Left lung (tissue), 4 donors: ENCODE measurements at regions not wholly inside any gene's neighbourhood (a gene's known extent, or its start where the extent isn't known, plus 50 kb on each side); places are given as distances from the start of the nearest gene placed in this dataset.
A peak's percentile ranks its signal among the peaks of the same experiment; 100 is the strongest.

Experiments
- ATAC-seq: fragments of 200-7000 bp; cut with Tn5 transposase; one replicate; pipeline ENCODE4 v1.9.1; 2020; ENCODE audit warnings: moderate library complexity
- DNase-seq, 4 donors: peaks; one replicate each; pipeline ENCODE4 v3.0.0-alpha.2; 2013 to 2020
- H3K27ac ChIP-seq, 2 donors: fragments of 200-600 bp; sonication (generic) in 1 of 2; one replicate each; pipeline versions ENCODE4 v1.5.0 to v1.8.0; 2020 to 2021
- H3K27me3 ChIP-seq, 2 donors: fragments of 200-600 bp; sonication (generic) in 1 of 2; one replicate each; pipeline versions ENCODE4 v1.5.0 to v1.8.0; 2020 to 2021
- H3K36me3 ChIP-seq, 2 donors: fragments of 200-600 bp; sonication (generic) in 1 of 2; one replicate each; pipeline versions ENCODE4 v1.5.0 to v1.8.0; 2020 to 2021
- H3K4me1 ChIP-seq, 2 donors: fragments of 200-600 bp; one replicate each; pipeline ENCODE4 v1.8.0; 2021
- H3K4me3 ChIP-seq, 2 donors: fragments of 200-600 bp; sonication (generic) in 1 of 2; one replicate each; pipeline versions ENCODE4 v1.5.0 to v1.8.0; 2020 to 2021; ENCODE audit warnings: mild to moderate bottlenecking in 1 of 2
- H3K9me3 ChIP-seq, 2 donors: fragments of 200-600 bp; sonication (generic) in 1 of 2; one replicate each; pipeline versions ENCODE4 v1.5.0 to v1.8.0; 2020 to 2021
- CTCF ChIP-seq, 2 donors: fragments of 200-600 bp; sonication (generic) in 1 of 2; IDR thresholded peaks; one replicate each; pipeline versions ENCODE4 v1.5.0 to v1.8.0; 2021; ENCODE audit warnings: antibody characterized with exemption in 2 of 2
- intact Hi-C, 2 donors: fragments of 100-400 bp; cut with DNase I; formaldehyde crosslinking; loops; one replicate each; pipeline versions ENCODE4 v1.11.2 to v1.14.2; 2022
- donor health status: DM: no; HTN: yes; CAD: no.
- donor health status: DM: no; HTN: no; CAD: no.

- Histone ChIP-seq H3K9me3 (no peaks in the 10 kb centered on the region), H3K4me3 (no peak overlapping the region), H3K36me3 (no peaks in the 10 kb centered on the region), H3K27ac (peak overlapping the region in 1 of 2 donors; percentile 24), H3K4me1 (no peaks in the 10 kb centered on the region), H3K27me3 (no peaks in the 10 kb centered on the region)
- DNase-seq (peak in 1 of 4 donors; percentile 71), ATAC-seq (no peak)
- TF ChIP-seq CTCF (IDR thresholded peaks at IDR 0.05): no peak
- intact Hi-C loops: no loop called here
These were observed 488.7 kb upstream of the USP24 start for GRCh38 chr1:55703726-55704363.

- DNase-seq: no peak
- Histone ChIP-seq H3K36me3 (no peaks in the 10 kb centered on the region), H3K27me3 (no peaks in the 10 kb centered on the region), H3K9me3 (no peaks in the 10 kb centered on the region), H3K4me3 (no peak overlapping the region), H3K27ac (no peak overlapping the region), H3K4me1 (no peaks in the 10 kb centered on the region)
- intact Hi-C loops: no loop called here
- peak; percentile 88 for ATAC-seq
- peak; percentile 51 to 70 for TF ChIP-seq CTCF (IDR thresholded peaks at IDR 0.05)
These were observed 486.9 kb upstream of the USP24 start for GRCh38 chr1:55702064-55702463.

GRCh38 chr1:55700359-55701130, 485.4 kb upstream of the USP24 start:
- H3K4me1 ChIP-seq: peaks cover 0 to 5% of the 10 kb centered on the region in 2 donors
- intact Hi-C loops: no loop called here
- no peak for ATAC-seq

GRCh38 chr1:55699228-55699627, 484.1 kb upstream of the USP24 start:
- no peaks in the 10 kb centered on the region for H3K27me3 ChIP-seq
- no peaks in the 10 kb centered on the region for H3K9me3 ChIP-seq
- H3K4me3 ChIP-seq: no peak overlapping the region
- ATAC-seq: no peak
- H3K36me3 ChIP-seq: no peaks in the 10 kb centered on the region
- DNase-seq: no peak
- intact Hi-C loops: no loop called here
- TF ChIP-seq CTCF (IDR thresholded peaks at IDR 0.05): no peak
- peaks cover 0 to 5% of the 10 kb centered on the region in 2 donors for H3K4me1 ChIP-seq
- no peak overlapping the region for H3K27ac ChIP-seq

More at GRCh38 chr1:55700359-55701130, 485.4 kb upstream of the USP24 start:
- no peak for TF ChIP-seq CTCF (IDR thresholded peaks at IDR 0.05)
- Histone ChIP-seq H3K4me3 (no peak overlapping the region), H3K9me3 (no peaks in the 10 kb centered on the region), H3K27ac (no peak overlapping the region), H3K36me3 (no peaks in the 10 kb centered on the region), H3K27me3 (no peaks in the 10 kb centered on the region)
- DNase-seq: no peak

- no peak for TF ChIP-seq CTCF (IDR thresholded peaks at IDR 0.05)
- no peak overlapping the region for H3K4me3 ChIP-seq
- no peaks in the 10 kb centered on the region for H3K36me3 ChIP-seq
- H3K27me3 ChIP-seq: no peaks in the 10 kb centered on the region
- ATAC-seq (no peak), DNase-seq (peak in 1 of 4 donors; percentile 71)
- no peaks in the 10 kb centered on the region for H3K9me3 ChIP-seq
- peaks cover 0 to 5% of the 10 kb centered on the region in 2 donors for H3K4me1 ChIP-seq
- no peak overlapping the region for H3K27ac ChIP-seq
- intact Hi-C loops: no loop called here
These were observed 482.9 kb upstream of the USP24 start for GRCh38 chr1:55697997-55698535.
